DMS53 treated with DMSO at 0.1 percent for 48 hours (cell line): ENCODE measurements at regions not wholly inside any gene's neighbourhood (a gene's known extent, or its start where the extent isn't known, plus 50 kb on each side); places are given as distances from the start of the nearest gene placed in this dataset.

Experiments used
- DNase-seq: peaks from one replicate; lab custom pipeline; 2025; ENCODE audit not compliant: unreplicated experiment; lab: John Stamatoyannopoulos, UW

DNA sequence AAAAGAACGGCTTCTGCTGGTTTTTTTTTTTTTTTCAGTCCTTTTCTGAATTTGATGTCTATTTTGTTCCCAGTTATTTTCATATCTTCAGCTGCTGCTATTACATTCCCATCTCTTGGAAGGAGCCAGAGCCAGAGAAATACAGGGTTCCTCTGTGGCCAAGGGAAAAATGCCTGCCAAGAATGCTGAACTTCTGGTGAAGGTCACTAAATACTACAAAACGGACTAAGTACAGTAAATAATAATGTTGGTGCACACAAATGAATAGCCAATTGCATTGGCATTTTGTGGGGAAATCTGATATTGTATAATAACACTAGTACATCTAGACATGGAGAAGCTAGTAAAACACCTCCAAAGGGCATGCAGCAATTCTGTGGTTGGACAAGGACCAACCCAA, 56.3 kb upstream of the ZEB1 start:
- no peak for DNase-seq

DNA sequence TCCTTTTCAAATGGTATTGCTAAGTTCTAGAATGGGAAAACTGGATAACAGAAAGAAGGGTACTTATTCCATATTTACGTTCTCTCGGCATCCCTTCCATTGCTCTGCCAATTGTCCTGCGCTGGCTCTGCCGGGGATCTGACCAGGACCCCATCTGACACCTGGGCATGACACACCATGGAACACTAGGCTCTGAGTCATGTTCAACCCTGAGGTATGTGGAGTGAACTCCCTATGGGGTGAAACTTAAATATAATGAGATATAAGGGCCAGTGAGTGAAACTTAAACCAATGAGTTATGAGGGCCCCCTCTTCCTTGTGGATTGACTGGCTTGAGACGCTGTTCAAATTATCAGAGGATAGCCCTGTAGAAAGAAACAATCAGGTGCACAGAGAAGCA, 55.1 kb upstream of the ZEB1 start:
- no peak for DNase-seq

- DNase-seq, result no peak
Observed at GRCh38 chr10:31268444-31269303, 50.3 kb upstream of the ZEB1 start.
